ENCODE measurements at regions not wholly inside any gene's neighbourhood (a gene's known extent, or its start where the extent isn't known, plus 50 kb on each side); places are given as distances from the start of the nearest gene placed in this dataset.

DNA sequence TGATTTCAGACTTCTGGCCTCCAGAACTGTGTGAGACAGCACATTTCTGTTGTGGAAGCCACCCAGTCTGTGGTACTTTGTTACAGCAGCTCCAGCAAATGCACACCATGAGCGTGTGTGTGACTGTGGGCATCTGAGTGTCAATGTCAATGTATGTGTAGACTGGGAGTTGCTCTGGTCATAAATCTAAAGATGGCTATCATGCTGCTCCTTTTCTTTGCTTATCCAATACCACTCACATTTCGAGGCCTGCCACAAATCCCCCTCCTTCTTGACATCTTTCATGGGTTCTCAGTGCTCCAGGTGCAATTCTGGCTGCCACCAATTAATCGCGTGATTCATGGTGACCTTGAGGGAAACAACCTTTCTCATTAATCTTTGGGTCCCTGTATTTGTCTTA, 141.2 kb downstream of the RWDD3 start:
- intact Hi-C loops (cut with micrococcal nuclease; ENCODE audit: unreplicated experiment): no loop called here
- Histone ChIP-seq H2AFZ (ENCODE audit: low read length) (no peak overlapping the region), H3K36me3 (replicated peaks in 1 of 2; ENCODE audit: control insufficient read depth in 1 of 2, insufficient read depth in 2 of 2, low read length in 2 of 2) (no peaks in the 10 kb centered on the region), H3K4me1 (ENCODE audit: insufficient read depth, low read length) (peaks cover 17% of the 10 kb centered on the region), H3K27ac (ENCODE audit: extremely low read length, insufficient read depth, low read length) (no peak overlapping the region), H3K4me3 (replicated peaks in 1 of 3; ENCODE audit: insufficient read depth in 1 of 3, low read depth in 2 of 3, low read length in 3 of 3) (no peak overlapping the region), H3K4me2 (ENCODE audit: low read depth, low read length) (no peak overlapping the region), H3K9ac (ENCODE audit: insufficient read depth, low read depth, low read length) (no peak overlapping the region), H3K9me3 (ENCODE audit: low read length) (no peaks in the 10 kb centered on the region), H3K79me2 (ENCODE audit: insufficient read depth, low read length) (no peaks in the 10 kb centered on the region), H4K20me1 (ENCODE audit: insufficient read depth, low read length) (no peaks in the 10 kb centered on the region), H3K27me3 (ENCODE audit: control insufficient read depth in 1 of 2, insufficient read depth in 2 of 2, low read length in 2 of 2) (no peaks in the 10 kb centered on the region; a peak in 1 of 5 replicates)
- DNase-seq (ENCODE audit: low spot score) (no peak), ATAC-seq (no peak), FAIRE-seq (no peak)
- BruUV-seq (replicated peaks): no TSS peak
- 30% methylated on average over 4 of the region's 4 CpGs for WGBS (ENCODE audit: low lambda C conversion rate)
- ChIA-PET CTCF (ENCODE audit: low intra/inter-chr PET ratio, low total read pairs) (no interaction called here), POLR2A (no interaction called here)
- in situ Hi-C loops (cut with HindIII; ENCODE audit: extremely low pct_ligation_motif_present, low pct_unique_long_range_greater_than_20kb): no loop called here
- TF ChIP-seq RBM22 (optimal IDR thresholded peaks at IDR 0.05; ENCODE audit: low read length): no peak
- TF ChIP-seq MZF1 (CRISPR knock-in tag; IDR thresholded peaks at IDR 0.05; ENCODE audit: borderline replicate concordance): no peak
- TF ChIP-seq MIER3 (CRISPR knock-in tag; IDR thresholded peaks at IDR 0.05; ENCODE audit: borderline replicate concordance): no peak
- TF ChIP-seq, protein P1, sequence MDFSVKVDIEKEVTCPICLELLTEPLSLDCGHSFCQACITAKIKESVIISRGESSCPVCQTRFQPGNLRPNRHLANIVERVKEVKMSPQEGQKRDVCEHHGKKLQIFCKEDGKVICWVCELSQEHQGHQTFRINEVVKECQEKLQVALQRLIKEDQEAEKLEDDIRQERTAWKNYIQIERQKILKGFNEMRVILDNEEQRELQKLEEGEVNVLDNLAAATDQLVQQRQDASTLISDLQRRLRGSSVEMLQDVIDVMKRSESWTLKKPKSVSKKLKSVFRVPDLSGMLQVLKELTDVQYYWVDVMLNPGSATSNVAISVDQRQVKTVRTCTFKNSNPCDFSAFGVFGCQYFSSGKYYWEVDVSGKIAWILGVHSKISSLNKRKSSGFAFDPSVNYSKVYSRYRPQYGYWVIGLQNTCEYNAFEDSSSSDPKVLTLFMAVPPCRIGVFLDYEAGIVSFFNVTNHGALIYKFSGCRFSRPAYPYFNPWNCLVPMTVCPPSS (IDR thresholded peaks at IDR 0.05): no peak
- TF ChIP-seq TCF12 (IDR thresholded peaks at IDR 0.05): no peak
- no peak for TF ChIP-seq TCF12 (CRISPR knock-in tag; IDR thresholded peaks at IDR 0.05)
- TF ChIP-seq ZFP37 (CRISPR knock-in tag; IDR thresholded peaks at IDR 0.05; ENCODE audit: borderline replicate concordance): no peak
- TF ChIP-seq CENPT (CRISPR knock-in tag; IDR thresholded peaks at IDR 0.05; ENCODE audit: low read depth): no peak
- TF ChIP-seq, protein P2, sequence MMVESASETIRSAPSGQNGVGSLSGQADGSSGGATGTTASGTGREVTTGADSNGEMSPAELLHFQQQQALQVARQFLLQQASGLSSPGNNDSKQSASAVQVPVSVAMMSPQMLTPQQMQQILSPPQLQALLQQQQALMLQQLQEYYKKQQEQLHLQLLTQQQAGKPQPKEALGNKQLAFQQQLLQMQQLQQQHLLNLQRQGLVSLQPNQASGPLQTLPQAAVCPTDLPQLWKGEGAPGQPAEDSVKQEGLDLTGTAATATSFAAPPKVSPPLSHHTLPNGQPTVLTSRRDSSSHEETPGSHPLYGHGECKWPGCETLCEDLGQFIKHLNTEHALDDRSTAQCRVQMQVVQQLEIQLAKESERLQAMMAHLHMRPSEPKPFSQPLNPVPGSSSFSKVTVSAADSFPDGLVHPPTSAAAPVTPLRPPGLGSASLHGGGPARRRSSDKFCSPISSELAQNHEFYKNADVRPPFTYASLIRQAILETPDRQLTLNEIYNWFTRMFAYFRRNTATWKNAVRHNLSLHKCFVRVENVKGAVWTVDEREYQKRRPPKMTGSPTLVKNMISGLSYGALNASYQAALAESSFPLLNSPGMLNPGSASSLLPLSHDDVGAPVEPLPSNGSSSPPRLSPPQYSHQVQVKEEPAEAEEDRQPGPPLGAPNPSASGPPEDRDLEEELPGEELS (CRISPR knock-in tag; IDR thresholded peaks at IDR 0.05): no peak
- TF ChIP-seq, protein P3, sequence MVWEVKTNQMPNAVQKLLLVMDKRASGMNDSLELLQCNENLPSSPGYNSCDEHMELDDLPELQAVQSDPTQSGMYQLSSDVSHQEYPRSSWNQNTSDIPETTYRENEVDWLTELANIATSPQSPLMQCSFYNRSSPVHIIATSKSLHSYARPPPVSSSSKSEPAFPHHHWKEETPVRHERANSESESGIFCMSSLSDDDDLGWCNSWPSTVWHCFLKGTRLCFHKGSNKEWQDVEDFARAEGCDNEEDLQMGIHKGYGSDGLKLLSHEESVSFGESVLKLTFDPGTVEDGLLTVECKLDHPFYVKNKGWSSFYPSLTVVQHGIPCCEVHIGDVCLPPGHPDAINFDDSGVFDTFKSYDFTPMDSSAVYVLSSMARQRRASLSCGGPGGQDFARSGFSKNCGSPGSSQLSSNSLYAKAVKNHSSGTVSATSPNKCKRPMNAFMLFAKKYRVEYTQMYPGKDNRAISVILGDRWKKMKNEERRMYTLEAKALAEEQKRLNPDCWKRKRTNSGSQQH (CRISPR knock-in tag; IDR thresholded peaks at IDR 0.05; ENCODE audit: low read depth): no peak
- TF ChIP-seq ZNF251 (CRISPR knock-in tag; IDR thresholded peaks at IDR 0.05): no peak
